K562 (cell line): ENCODE measurements at regions not wholly inside any gene's neighbourhood (a gene's known extent, or its start where the extent isn't known, plus 50 kb on each side); places are given as distances from the start of the nearest gene placed in this dataset.

Experiments
- FOXK1 ChIP-seq: sonication (generic); formaldehyde crosslinking; IDR thresholded peaks from 2 replicates; pipeline ENCODE4 v1.8.0; 2022; ENCODE audit warnings: missing genetic modification reagents, mild to moderate bottlenecking, borderline replicate concordance
- FOXM1 ChIP-seq, 2 experiments: fragments of 450-650 bp in 1 of 2; sonication (generic) in 1 of 2; formaldehyde crosslinking in 1 of 2; IDR thresholded peaks; 2 replicates each; pipeline versions ENCODE4 v1.6.1 to v1.9.0; 2017 to 2022; ENCODE audit warnings: low read depth in 2 of 2, mild to moderate bottlenecking in 2 of 2, missing genetic modification reagents in 1 of 2, moderate library complexity in 1 of 2
- GATAD2B ChIP-seq: fragments of 450-650 bp; IDR thresholded peaks from 2 replicates; pipeline ENCODE4 v1.6.1; 2017; ENCODE audit warnings: mild to moderate bottlenecking, borderline replicate concordance
- LEF1 ChIP-seq: fragments of 450-650 bp; IDR thresholded peaks from 2 replicates; pipeline ENCODE4 v1.6.1; 2016; ENCODE audit warnings: mild to moderate bottlenecking
- NFYB ChIP-seq: IDR thresholded peaks from 2 replicates; pipeline ENCODE4 v1.6.1; 2011; ENCODE audit warnings: mild to moderate bottlenecking, moderate library complexity; ENCODE audit not compliant: insufficient read length; ENCODE audit errors: extremely low read depth
- PATZ1 ChIP-seq: fragments of 250-450 bp; sonication (Bioruptor Pico); IDR thresholded peaks from 2 replicates; pipeline ENCODE4 v1.5.0; 2020; ENCODE audit warnings: mild to moderate bottlenecking, borderline replicate concordance
- SIRT6 ChIP-seq: IDR thresholded peaks from one replicate; pipeline ENCODE4 v1.6.1; 2012; ENCODE audit warnings: low read depth, mild to moderate bottlenecking, control low read depth, inconsistent platforms, low read length, moderate library complexity
- TCF7L2 ChIP-seq: fragments of 150-350 bp; IDR thresholded peaks from 2 replicates; pipeline ENCODE4 v1.6.1; 2016; ENCODE audit warnings: low read depth, mild to moderate bottlenecking, low read length, moderate library complexity
- ZNF146 ChIP-seq: IDR thresholded peaks from one replicate; pipeline ENCODE4 v1.6.1; 2018; ENCODE audit warnings: missing compliant biosample characterization; ENCODE audit not compliant: unreplicated experiment
- ZNF23 ChIP-seq: fragments of 250-450 bp; sonication (Bioruptor Pico); IDR thresholded peaks from 2 replicates; pipeline ENCODE4 v1.4.0; 2020; ENCODE audit warnings: mild to moderate bottlenecking
- TF ChIP-seq, protein P1 (sequence below): IDR thresholded peaks from 2 replicates; pipeline ENCODE4 v1.6.1; 2014; ENCODE audit warnings: antibody characterized with exemption
- TF ChIP-seq, protein P2 (sequence below), 3 experiments: IDR thresholded peaks in 2 of 3; conservative IDR thresholded peaks in 1 of 3; 2 replicates each; pipeline ENCODE4 v1.5.1; 2011 to 2012; ENCODE audit warnings: low read length in 3 of 3, mild to moderate bottlenecking in 3 of 3, control low read depth in 2 of 3, improper control_type of control experiment in 1 of 3, inconsistent platforms in 1 of 3, low read depth in 1 of 3, mixed read lengths in 1 of 3, moderate library complexity in 1 of 3; ENCODE audit not compliant: insufficient read depth in 2 of 3
- TF ChIP-seq, protein P3 (sequence below): fragments of 450-650 bp; formaldehyde crosslinking; IDR thresholded peaks from 2 replicates; pipeline ENCODE4 v1.4.0; 2020; ENCODE audit warnings: mild to moderate bottlenecking, moderate library complexity
- TF ChIP-seq, protein P4 (sequence below): fragments of 450-650 bp; IDR thresholded peaks from 2 replicates; pipeline ENCODE4 v1.6.1; 2016; ENCODE audit warnings: low read depth, mild to moderate bottlenecking, moderate library complexity

- TF ChIP-seq, protein P1, sequence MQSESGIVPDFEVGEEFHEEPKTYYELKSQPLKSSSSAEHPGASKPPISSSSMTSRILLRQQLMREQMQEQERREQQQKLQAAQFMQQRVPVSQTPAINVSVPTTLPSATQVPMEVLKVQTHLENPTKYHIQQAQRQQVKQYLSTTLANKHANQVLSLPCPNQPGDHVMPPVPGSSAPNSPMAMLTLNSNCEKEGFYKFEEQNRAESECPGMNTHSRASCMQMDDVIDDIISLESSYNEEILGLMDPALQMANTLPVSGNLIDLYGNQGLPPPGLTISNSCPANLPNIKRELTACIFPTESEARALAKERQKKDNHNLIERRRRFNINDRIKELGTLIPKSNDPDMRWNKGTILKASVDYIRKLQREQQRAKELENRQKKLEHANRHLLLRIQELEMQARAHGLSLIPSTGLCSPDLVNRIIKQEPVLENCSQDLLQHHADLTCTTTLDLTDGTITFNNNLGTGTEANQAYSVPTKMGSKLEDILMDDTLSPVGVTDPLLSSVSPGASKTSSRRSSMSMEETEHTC, result no peak
- TF ChIP-seq SIRT6, result no peak
- no peak for TF ChIP-seq ZNF146 (CRISPR knock-in tag)
- TF ChIP-seq GATAD2B, result no peak
- TF ChIP-seq, protein P2, sequence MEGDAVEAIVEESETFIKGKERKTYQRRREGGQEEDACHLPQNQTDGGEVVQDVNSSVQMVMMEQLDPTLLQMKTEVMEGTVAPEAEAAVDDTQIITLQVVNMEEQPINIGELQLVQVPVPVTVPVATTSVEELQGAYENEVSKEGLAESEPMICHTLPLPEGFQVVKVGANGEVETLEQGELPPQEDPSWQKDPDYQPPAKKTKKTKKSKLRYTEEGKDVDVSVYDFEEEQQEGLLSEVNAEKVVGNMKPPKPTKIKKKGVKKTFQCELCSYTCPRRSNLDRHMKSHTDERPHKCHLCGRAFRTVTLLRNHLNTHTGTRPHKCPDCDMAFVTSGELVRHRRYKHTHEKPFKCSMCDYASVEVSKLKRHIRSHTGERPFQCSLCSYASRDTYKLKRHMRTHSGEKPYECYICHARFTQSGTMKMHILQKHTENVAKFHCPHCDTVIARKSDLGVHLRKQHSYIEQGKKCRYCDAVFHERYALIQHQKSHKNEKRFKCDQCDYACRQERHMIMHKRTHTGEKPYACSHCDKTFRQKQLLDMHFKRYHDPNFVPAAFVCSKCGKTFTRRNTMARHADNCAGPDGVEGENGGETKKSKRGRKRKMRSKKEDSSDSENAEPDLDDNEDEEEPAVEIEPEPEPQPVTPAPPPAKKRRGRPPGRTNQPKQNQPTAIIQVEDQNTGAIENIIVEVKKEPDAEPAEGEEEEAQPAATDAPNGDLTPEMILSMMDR (IDR thresholded peaks at IDR 0.05 in 2 of 3, conservative IDR thresholded peaks at IDR 0.05 in 1 of 3; ENCODE audit: insufficient read depth in 2 of 3, low read depth in 1 of 3, low read length in 3 of 3), result no peak
- TF ChIP-seq, protein P3, sequence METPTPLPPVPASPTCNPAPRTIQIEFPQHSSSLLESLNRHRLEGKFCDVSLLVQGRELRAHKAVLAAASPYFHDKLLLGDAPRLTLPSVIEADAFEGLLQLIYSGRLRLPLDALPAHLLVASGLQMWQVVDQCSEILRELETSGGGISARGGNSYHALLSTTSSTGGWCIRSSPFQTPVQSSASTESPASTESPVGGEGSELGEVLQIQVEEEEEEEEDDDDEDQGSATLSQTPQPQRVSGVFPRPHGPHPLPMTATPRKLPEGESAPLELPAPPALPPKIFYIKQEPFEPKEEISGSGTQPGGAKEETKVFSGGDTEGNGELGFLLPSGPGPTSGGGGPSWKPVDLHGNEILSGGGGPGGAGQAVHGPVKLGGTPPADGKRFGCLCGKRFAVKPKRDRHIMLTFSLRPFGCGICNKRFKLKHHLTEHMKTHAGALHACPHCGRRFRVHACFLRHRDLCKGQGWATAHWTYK, result no peak
- TF ChIP-seq FOXM1 (IDR thresholded peaks at IDR 0.05; ENCODE audit: low read depth), result no peak
- TF ChIP-seq FOXM1 (CRISPR knock-in tag; IDR thresholded peaks at IDR 0.05; ENCODE audit: low read depth), result no peak
- TF ChIP-seq TCF7L2, result no peak
- TF ChIP-seq LEF1, result no peak
- TF ChIP-seq FOXK1 (CRISPR knock-in tag), result no peak
- TF ChIP-seq NFYB, result no peak
- no peak for TF ChIP-seq PATZ1 (CRISPR knock-in tag)
- TF ChIP-seq, protein P4, sequence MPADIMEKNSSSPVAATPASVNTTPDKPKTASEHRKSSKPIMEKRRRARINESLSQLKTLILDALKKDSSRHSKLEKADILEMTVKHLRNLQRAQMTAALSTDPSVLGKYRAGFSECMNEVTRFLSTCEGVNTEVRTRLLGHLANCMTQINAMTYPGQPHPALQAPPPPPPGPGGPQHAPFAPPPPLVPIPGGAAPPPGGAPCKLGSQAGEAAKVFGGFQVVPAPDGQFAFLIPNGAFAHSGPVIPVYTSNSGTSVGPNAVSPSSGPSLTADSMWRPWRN, result no peak
- TF ChIP-seq ZNF23 (CRISPR knock-in tag), result no peak
These were observed 68.0 kb upstream of the KCNQ5 start for GRCh38 chr6:72553531-72554511.
